ENCODE measurements at regions not wholly inside any gene's neighbourhood (a gene's known extent, or its start where the extent isn't known, plus 50 kb on each side); places are given as distances from the start of the nearest gene placed in this dataset.

GRCh38 chr9:103215197-103215596 lies 220.1 kb downstream of the CYLC2 start:
- TF ChIP-seq CTCF (IDR thresholded peaks at IDR 0.05 in 2 of 3, conservative IDR thresholded peaks at IDR 0.05 in 1 of 3; ENCODE audit: borderline replicate concordance in 1 of 3, insufficient read depth in 1 of 3, low read depth in 2 of 3, low read length in 2 of 3) (no peak), POLR2AphosphoS5 (IDR thresholded peaks at IDR 0.05; ENCODE audit: low read depth, low read length) (no peak), POLR2A (IDR thresholded peaks at IDR 0.05; ENCODE audit: borderline replicate concordance, extremely low read depth, insufficient read depth, insufficient read length) (no peak), ZNF274 (IDR thresholded peaks at IDR 0.05; ENCODE audit: low read depth, low read length) (no peak), SP1 (IDR thresholded peaks at IDR 0.05; ENCODE audit: low read depth) (no peak), JUND (IDR thresholded peaks at IDR 0.05) (no peak)
- TF ChIP-seq, protein P1, sequence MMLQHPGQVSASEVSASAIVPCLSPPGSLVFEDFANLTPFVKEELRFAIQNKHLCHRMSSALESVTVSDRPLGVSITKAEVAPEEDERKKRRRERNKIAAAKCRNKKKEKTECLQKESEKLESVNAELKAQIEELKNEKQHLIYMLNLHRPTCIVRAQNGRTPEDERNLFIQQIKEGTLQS (IDR thresholded peaks at IDR 0.05) = no peak
- TF ChIP-seq, protein P2, sequence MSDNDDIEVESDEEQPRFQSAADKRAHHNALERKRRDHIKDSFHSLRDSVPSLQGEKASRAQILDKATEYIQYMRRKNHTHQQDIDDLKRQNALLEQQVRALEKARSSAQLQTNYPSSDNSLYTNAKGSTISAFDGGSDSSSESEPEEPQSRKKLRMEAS (IDR thresholded peaks at IDR 0.05) = no peak
- TF ChIP-seq, protein P3, sequence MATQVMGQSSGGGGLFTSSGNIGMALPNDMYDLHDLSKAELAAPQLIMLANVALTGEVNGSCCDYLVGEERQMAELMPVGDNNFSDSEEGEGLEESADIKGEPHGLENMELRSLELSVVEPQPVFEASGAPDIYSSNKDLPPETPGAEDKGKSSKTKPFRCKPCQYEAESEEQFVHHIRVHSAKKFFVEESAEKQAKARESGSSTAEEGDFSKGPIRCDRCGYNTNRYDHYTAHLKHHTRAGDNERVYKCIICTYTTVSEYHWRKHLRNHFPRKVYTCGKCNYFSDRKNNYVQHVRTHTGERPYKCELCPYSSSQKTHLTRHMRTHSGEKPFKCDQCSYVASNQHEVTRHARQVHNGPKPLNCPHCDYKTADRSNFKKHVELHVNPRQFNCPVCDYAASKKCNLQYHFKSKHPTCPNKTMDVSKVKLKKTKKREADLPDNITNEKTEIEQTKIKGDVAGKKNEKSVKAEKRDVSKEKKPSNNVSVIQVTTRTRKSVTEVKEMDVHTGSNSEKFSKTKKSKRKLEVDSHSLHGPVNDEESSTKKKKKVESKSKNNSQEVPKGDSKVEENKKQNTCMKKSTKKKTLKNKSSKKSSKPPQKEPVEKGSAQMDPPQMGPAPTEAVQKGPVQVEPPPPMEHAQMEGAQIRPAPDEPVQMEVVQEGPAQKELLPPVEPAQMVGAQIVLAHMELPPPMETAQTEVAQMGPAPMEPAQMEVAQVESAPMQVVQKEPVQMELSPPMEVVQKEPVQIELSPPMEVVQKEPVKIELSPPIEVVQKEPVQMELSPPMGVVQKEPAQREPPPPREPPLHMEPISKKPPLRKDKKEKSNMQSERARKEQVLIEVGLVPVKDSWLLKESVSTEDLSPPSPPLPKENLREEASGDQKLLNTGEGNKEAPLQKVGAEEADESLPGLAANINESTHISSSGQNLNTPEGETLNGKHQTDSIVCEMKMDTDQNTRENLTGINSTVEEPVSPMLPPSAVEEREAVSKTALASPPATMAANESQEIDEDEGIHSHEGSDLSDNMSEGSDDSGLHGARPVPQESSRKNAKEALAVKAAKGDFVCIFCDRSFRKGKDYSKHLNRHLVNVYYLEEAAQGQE (IDR thresholded peaks at IDR 0.05; ENCODE audit: low read depth) = no peak
